ENCODE measurements at regions not wholly inside any gene's neighbourhood (a gene's known extent, or its start where the extent isn't known, plus 50 kb on each side); places are given as distances from the start of the nearest gene placed in this dataset.
"Not testable (repeated sequence)": the region's sequence is repeated elsewhere in the genome, so short reads cannot be mapped to it uniquely, and the experiment has no call there.

GRCh38 chr9:41356588-41357349 is 167.7 kb upstream of the ZNG1F start:
- TF ChIP-seq CTCF (optimal IDR thresholded peaks at IDR 0.05 in 1 of 3, IDR thresholded peaks at IDR 0.05 in 1 of 3, conservative IDR thresholded peaks at IDR 0.05 in 1 of 3; ENCODE audit: extremely low read depth in 1 of 3, insufficient read depth in 2 of 3, low read length in 3 of 3); EZH2 (IDR thresholded peaks at IDR 0.05; ENCODE audit: low read length): not testable (repeated sequence)

Data from keratinocyte (primary cell).